ENCODE measurements at regions not wholly inside any gene's neighbourhood (a gene's known extent, or its start where the extent isn't known, plus 50 kb on each side); places are given as distances from the start of the nearest gene placed in this dataset.

DNA sequence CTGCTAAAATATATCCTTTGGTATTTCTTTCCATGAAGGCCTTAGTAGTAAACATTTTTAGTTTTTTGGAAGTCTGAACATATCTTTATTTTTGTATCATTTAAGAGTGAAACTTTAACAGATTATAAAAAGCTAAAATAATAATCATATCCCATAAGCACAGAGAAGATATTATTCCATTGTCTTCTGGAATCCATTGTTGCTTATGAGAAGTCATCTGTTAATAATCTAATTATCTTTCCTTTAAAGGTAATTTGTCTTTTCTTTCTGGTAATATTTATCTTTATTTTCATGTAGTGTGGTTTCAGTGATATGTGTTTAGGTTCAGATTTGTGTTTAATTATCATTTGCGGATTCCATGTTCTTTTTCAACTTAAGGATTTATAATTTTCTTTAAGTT, 261.7 kb downstream of the MSRB3 start:
- FAIRE-seq = no peak
- DNase-seq (ENCODE audit: insufficient read length, low spot score) = no peak

- DNase-seq (ENCODE audit: insufficient read length, low spot score) (no peak), FAIRE-seq (no peak)
Measured at GRCh38 chr12:65546528-65546927, 268.0 kb downstream of the MSRB3 start.

DNA sequence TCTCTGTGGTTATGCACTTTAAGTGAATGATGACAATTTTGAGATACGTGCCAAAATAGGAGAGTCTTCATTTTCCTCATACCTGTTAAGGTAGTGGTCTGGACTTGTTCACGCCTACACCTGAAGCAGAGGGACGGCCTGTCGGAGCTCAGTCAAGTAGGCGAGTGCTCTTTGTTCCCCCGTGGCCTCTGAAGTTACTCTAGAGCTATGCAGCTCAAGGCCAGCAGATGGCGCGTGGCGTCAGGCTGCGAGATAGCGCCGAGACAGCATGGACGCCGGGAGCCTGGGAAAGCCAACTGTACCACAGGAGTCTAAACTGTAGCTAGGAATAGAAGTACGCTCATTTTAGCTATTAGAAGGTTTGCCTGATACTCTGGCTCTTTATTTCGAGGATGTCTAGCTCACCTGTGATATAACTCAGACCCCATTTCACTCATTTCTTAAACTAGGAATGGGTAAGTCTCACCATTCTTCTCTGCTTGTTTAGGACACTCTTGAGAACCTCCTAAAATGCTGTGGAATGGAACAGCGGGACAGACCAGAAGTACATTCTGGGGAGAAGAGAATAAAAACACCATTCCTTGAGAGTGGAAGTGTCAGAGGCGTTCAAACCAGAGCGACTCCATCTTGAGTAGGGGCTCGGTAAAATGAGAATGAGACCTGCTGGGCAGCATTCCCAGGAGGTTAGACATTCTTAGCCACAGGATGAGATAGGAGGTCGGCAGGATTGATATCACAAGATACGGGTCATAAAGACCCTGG, 267.4 kb upstream of the HMGA2 start:
- peak; percentile 57 for DNase-seq (ENCODE audit: insufficient read length, low spot score)
- FAIRE-seq = peak; percentile 58

- FAIRE-seq (no peak), DNase-seq (ENCODE audit: insufficient read length, low spot score) (no peak)
Measured at GRCh38 chr12:65557438-65558181, 266.7 kb upstream of the HMGA2 start.

DNA sequence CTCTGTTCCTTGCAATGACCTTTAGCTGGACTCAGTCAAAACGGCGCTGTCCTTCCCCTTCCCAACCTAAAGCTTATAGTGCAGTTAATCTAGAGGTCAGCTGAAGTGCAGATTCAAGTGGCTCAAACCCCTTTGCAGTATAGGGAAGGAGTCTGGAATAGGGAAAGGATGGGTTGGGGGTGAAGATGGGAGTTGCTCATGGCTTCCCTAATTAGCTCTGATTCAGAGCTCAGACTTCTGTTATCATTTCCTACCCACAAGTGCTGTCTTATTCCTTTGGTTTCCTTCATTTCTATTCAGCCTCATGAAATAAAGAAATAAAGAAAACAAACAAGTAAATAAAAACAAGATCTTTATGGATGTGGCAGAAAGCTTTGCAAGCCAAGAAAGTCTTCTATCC, 264.0 kb upstream of the HMGA2 start:
- no peak for DNase-seq (ENCODE audit: insufficient read length, low spot score)
- FAIRE-seq = no peak

- DNase-seq (ENCODE audit: insufficient read length, low spot score) (no peak), FAIRE-seq (no peak)
Measured at GRCh38 chr12:65561798-65562382, 262.4 kb upstream of the HMGA2 start.

- no peak for FAIRE-seq
- no peak for DNase-seq (ENCODE audit: insufficient read length, low spot score)
Measured at GRCh38 chr12:65565601-65566560, 258.4 kb upstream of the HMGA2 start.

GRCh38 chr12:65566751-65567150, 257.5 kb upstream of the HMGA2 start:
- FAIRE-seq (no peak), DNase-seq (ENCODE audit: insufficient read length, low spot score) (no peak)

GRCh38 chr12:65567820-65568219, 256.5 kb upstream of the HMGA2 start:
- FAIRE-seq (no peak), DNase-seq (ENCODE audit: insufficient read length, low spot score) (no peak)

DNA sequence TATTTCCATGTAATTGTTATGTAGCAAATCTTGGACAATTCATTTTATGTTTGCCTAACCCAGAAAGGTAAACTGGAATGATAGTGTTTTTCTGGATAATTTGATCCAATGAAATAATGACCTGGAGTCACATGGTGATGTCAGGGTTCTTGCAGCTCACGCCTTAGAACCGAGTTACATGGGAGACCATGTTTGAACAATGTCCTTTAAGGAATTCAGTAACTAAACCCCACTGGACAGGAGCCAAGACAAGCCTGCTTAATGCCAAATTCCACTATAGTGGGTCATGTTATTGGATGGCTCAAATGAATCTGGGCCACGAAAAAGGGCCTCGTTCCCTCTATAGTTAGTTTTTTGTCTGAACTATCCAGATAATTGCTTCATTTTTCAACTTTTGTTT, 255.8 kb upstream of the HMGA2 start:
- FAIRE-seq (no peak), DNase-seq (ENCODE audit: insufficient read length, low spot score) (no peak)

DNA sequence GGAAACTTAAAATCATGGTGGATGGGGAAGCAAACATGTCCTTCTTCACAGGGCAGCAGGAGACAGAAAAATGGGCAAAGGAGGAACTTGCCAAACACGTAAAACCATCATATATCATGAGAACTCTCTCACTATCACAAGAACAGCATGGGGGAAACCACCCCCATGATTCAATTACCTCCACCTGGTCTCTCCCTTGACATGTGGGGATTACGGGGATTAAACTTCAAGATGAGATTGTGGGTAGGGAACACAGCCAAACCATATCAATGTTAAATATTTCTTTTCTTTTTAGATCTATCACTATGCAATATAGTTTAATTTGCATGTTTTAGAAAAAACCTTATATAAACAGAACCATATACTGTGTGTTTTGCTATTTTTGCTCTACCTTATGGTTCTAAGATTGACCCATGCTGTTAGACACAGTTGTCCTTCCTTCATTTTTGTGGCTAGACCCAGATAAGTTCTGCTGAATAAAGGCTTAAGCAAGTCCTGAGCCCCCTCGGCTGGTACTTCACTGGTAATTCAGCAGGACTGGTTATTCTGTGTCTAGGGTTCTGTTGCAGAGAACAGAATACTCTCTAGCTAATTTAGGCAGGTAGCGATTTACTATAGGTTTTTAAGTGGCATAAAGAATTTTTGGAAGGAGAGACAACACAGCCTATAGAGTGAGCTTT, 253.7 kb upstream of the HMGA2 start:
- DNase-seq (ENCODE audit: insufficient read length, low spot score) (no peak), FAIRE-seq (no peak)

DNA sequence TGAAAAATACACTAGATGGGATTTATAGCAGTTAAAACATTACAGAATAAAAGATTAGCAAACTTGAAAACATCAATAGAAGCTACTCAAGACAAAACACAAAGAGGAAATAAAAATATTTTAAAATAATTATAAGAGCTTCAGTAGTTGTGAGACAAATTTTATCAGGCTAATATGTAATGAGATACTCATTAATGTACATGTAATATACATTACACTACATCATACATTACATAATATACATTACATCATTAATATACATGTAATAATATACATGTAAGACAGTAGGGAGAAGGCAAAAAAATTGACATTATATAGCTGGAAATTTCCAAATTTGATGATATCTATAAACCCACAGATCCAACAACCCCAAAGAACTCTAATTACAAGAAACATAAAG, 249.4 kb upstream of the HMGA2 start:
- DNase-seq (ENCODE audit: insufficient read length, low spot score) (no peak), FAIRE-seq (no peak)

- FAIRE-seq (no peak), DNase-seq (ENCODE audit: insufficient read length, low spot score) (no peak)
Measured at GRCh38 chr12:65584016-65584415, 240.3 kb upstream of the HMGA2 start.

DNA sequence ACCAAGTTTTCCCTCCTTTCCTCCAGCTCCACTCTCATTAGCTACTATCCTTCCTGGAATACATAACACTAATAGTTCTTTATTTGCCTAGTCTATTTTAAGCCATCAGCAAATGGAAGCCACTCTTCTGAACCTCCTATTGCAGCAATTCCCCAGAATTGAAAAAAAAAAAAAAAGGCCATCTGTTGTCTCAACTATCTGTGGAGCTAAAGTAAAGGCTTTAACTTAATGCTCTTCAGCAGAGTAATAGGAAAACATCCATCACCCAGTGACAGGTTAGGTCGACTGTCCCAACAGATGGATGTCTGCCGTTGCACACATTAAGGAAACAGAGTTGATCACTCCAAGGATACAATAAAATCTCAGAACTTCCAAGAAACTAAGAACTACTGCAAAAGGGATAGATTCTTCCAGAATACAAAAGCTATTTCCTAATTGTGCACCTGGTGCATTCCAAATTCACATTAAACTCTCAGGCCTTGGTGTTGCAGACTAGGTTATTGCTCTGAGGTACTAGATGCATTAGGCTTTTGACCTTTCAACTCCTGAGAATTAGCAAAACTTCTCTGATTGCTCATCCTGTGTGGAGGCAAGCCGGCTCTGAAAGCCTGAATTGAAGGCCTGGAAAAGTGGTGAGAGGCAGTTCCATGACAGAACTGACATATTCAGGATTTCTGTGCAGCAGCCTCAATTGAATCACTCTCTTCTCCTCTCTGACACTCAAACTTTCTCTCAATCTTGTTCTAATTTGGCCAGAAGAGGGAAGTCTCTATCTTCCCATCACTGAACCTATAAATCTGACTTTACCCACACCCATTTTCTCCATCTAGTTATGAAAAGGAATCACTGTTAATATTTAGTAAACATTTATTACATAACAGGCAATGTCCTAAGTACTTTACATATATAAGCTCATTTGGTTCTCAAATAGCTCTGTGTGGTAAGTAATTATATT, 238.4 kb upstream of the HMGA2 start:
- FAIRE-seq = no peak

GRCh38 chr12:65586796-65587195, 237.5 kb upstream of the HMGA2 start:
- no peak for DNase-seq (ENCODE audit: insufficient read length, low spot score)
- no peak for FAIRE-seq

More for the DNA sequence above, 238.4 kb upstream of the HMGA2 start:
- DNase-seq (ENCODE audit: insufficient read length, low spot score) = no peak

- FAIRE-seq = no peak
- no peak for DNase-seq (ENCODE audit: insufficient read length, low spot score)
Measured at GRCh38 chr12:65590318-65590717, 234.0 kb upstream of the HMGA2 start.

GRCh38 chr12:65592416-65592815, 231.9 kb upstream of the HMGA2 start:
- FAIRE-seq (no peak), DNase-seq (ENCODE audit: insufficient read length, low spot score) (no peak)

GRCh38 chr12:65593239-65593701, 231.0 kb upstream of the HMGA2 start:
- FAIRE-seq = no peak

GRCh38 chr12:65594409-65594808, 229.9 kb upstream of the HMGA2 start:
- DNase-seq (ENCODE audit: insufficient read length, low spot score) = no peak
- FAIRE-seq = no peak

More at GRCh38 chr12:65593239-65593701, 231.0 kb upstream of the HMGA2 start:
- no peak for DNase-seq (ENCODE audit: insufficient read length, low spot score)

All from GM19239 (cell line).